ENCODE measurements at regions not wholly inside any gene's neighbourhood (a gene's known extent, or its start where the extent isn't known, plus 50 kb on each side); places are given as distances from the start of the nearest gene placed in this dataset.

- TF ChIP-seq FOSL1 (IDR thresholded peaks at IDR 0.05; ENCODE audit: insufficient read depth, low read depth, low read length) (no peak), POLR2AphosphoS5 (IDR thresholded peaks at IDR 0.05; ENCODE audit: low read depth, low read length) (no peak)
- TF ChIP-seq, protein P1, sequence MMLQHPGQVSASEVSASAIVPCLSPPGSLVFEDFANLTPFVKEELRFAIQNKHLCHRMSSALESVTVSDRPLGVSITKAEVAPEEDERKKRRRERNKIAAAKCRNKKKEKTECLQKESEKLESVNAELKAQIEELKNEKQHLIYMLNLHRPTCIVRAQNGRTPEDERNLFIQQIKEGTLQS (IDR thresholded peaks at IDR 0.05; ENCODE audit: insufficient read depth, low read depth, low read length), result no peak
Measured at GRCh38 chr13:44165889-44166496, 207.6 kb upstream of the SERP2 start.
